C1 segment of cervical spinal cord (tissue), 14 donors: ENCODE measurements at regions not wholly inside any gene's neighbourhood (a gene's known extent, or its start where the extent isn't known, plus 50 kb on each side); places are given as distances from the start of the nearest gene placed in this dataset.

ENCODE experiments used
- DNase-seq, 14 donors: peaks; one replicate each; lab custom pipeline; 2025; lab: John Stamatoyannopoulos, UW

- DNase-seq, result no peak
These were observed 526.0 kb downstream of the UTRN start for GRCh38 chr6:144811140-144811539.

GRCh38 chr6:144816936-144817335 lies 531.8 kb downstream of the UTRN start:
- no peak for DNase-seq

- DNase-seq, result no peak
These were observed 535.1 kb downstream of the UTRN start for GRCh38 chr6:144820270-144820669.

- no peak for DNase-seq
These were observed 538.0 kb downstream of the UTRN start for GRCh38 chr6:144823131-144823530.

- DNase-seq, result no peak
These were observed 538.9 kb downstream of the UTRN start for GRCh38 chr6:144824018-144824417.

GRCh38 chr6:144834426-144835038 lies 549.4 kb downstream of the UTRN start:
- no peak for DNase-seq

- DNase-seq, result no peak
These were observed 550.3 kb downstream of the UTRN start for GRCh38 chr6:144835322-144835973.

GRCh38 chr6:144840619-144841018 lies 555.5 kb downstream of the UTRN start:
- no peak for DNase-seq

- no peak for DNase-seq
These were observed 558.6 kb downstream of the UTRN start for GRCh38 chr6:144843701-144844100.

GRCh38 chr6:144844596-144844995 lies 559.5 kb downstream of the UTRN start:
- DNase-seq, result no peak

GRCh38 chr6:144845186-144845585 lies 560.1 kb downstream of the UTRN start:
- no peak for DNase-seq

GRCh38 chr6:144847916-144848315 lies 562.8 kb downstream of the UTRN start:
- no peak for DNase-seq

GRCh38 chr6:144849920-144850319 lies 564.8 kb downstream of the UTRN start:
- no peak for DNase-seq

GRCh38 chr6:144853603-144854002 lies 568.5 kb downstream of the UTRN start:
- no peak for DNase-seq

GRCh38 chr6:144854654-144855053 lies 569.5 kb downstream of the UTRN start:
- DNase-seq, result no peak

GRCh38 chr6:144855375-144855774 lies 570.2 kb downstream of the UTRN start:
- no peak for DNase-seq

GRCh38 chr6:144855812-144856531 lies 570.8 kb downstream of the UTRN start:
- DNase-seq, result no peak

- DNase-seq, result no peak
These were observed 571.5 kb downstream of the UTRN start for GRCh38 chr6:144856622-144857021.

- DNase-seq, result no peak
These were observed 572.0 kb downstream of the UTRN start for GRCh38 chr6:144857086-144857485.

GRCh38 chr6:144862769-144863168 lies 577.6 kb downstream of the UTRN start:
- no peak for DNase-seq

- DNase-seq, result no peak
These were observed 582.6 kb downstream of the UTRN start for GRCh38 chr6:144867761-144868160.

- no peak for DNase-seq
These were observed 585.6 kb downstream of the UTRN start for GRCh38 chr6:144870782-144871181.
